HG02943 (cell line): ENCODE measurements at regions not wholly inside any gene's neighbourhood (a gene's known extent, or its start where the extent isn't known, plus 50 kb on each side); places are given as distances from the start of the nearest gene placed in this dataset.
"Not testable (repeated sequence)": the region's sequence is repeated elsewhere in the genome, so short reads cannot be mapped to it uniquely, and the experiment has no call there.

ENCODE experiments used
- ATAC-seq: cut with Tn5 transposase; IDR thresholded peaks from one replicate; pipeline ENCODE4 v1.9.1; 2021; ENCODE audit warnings: mild to moderate bottlenecking, low read depth, moderate library complexity; ENCODE audit not compliant: unreplicated experiment

GRCh38 chr5:99369797-99370593 is 441.2 kb upstream of the CHD1 start:
- ATAC-seq, result no peak

GRCh38 chr5:99368726-99369125 is 439.9 kb upstream of the CHD1 start:
- no peak for ATAC-seq

GRCh38 chr5:99355881-99356280 is 427.1 kb upstream of the CHD1 start:
- ATAC-seq, result no peak

GRCh38 chr5:99349787-99350186 is 421.0 kb upstream of the CHD1 start:
- no peak for ATAC-seq

GRCh38 chr5:99348597-99348996 is 419.8 kb upstream of the CHD1 start:
- ATAC-seq, result no peak

- not testable (repeated sequence) for ATAC-seq
These were observed 411.0 kb upstream of the CHD1 start for GRCh38 chr5:99339758-99340157.

- no peak for ATAC-seq
These were observed 406.1 kb upstream of the CHD1 start for GRCh38 chr5:99334936-99335335.

GRCh38 chr5:99331061-99331460 is 402.3 kb upstream of the CHD1 start:
- ATAC-seq, result no peak

GRCh38 chr5:99320436-99320835 is 391.6 kb upstream of the CHD1 start:
- ATAC-seq, result no peak

- no peak for ATAC-seq
These were observed 388.3 kb upstream of the CHD1 start for GRCh38 chr5:99317136-99317535.

- no peak for ATAC-seq
These were observed 387.7 kb upstream of the CHD1 start for GRCh38 chr5:99316484-99316883.

- no peak for ATAC-seq
These were observed 386.8 kb upstream of the CHD1 start for GRCh38 chr5:99315413-99316183.

GRCh38 chr5:99314721-99315120 is 385.9 kb upstream of the CHD1 start:
- ATAC-seq, result no peak

GRCh38 chr5:99308131-99308530 is 379.3 kb upstream of the CHD1 start:
- ATAC-seq, result no peak

- no peak for ATAC-seq
These were observed 376.3 kb upstream of the CHD1 start for GRCh38 chr5:99305045-99305580.

- no peak for ATAC-seq
These were observed 356.8 kb upstream of the CHD1 start for GRCh38 chr5:99285606-99286005.

- ATAC-seq, result no peak
These were observed 346.3 kb upstream of the CHD1 start for GRCh38 chr5:99275128-99275527.

- ATAC-seq, result no peak
These were observed 343.8 kb upstream of the CHD1 start for GRCh38 chr5:99272576-99272975.

GRCh38 chr5:99258819-99259218 is 330.0 kb upstream of the CHD1 start:
- ATAC-seq, result no peak

- ATAC-seq, result no peak
These were observed 319.3 kb upstream of the CHD1 start for GRCh38 chr5:99248066-99248465.

GRCh38 chr5:99247346-99247745 is 318.5 kb upstream of the CHD1 start:
- no peak for ATAC-seq

GRCh38 chr5:99243111-99243510 is 314.3 kb upstream of the CHD1 start:
- no peak for ATAC-seq
